ENCODE measurements at regions not wholly inside any gene's neighbourhood (a gene's known extent, or its start where the extent isn't known, plus 50 kb on each side); places are given as distances from the start of the nearest gene placed in this dataset.
"Not testable (repeated sequence)": the region's sequence is repeated elsewhere in the genome, so short reads cannot be mapped to it uniquely, and the experiment has no call there.

DNA sequence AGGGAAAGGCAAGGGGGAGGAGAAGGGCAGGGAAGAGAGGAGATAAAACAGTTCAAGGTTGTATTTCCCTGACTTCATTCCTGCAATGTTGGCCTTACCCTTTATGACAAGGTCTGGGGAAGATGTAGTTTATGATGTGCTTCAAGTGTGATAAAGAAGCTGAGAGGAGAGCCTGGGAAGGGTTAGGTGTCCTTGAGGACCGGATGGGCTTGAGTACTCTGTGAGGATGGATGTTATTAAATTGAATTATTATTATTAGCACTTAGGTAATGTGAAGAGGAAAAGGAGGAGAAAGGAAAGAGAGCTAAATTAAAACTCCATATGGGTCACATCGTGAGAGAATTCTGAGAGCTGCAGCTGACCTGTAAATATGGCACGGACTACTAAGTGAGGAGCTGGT is 719.4 kb upstream of the CELF4 start:
- DNase-seq (ENCODE audit: low spot score) = no peak

DNA sequence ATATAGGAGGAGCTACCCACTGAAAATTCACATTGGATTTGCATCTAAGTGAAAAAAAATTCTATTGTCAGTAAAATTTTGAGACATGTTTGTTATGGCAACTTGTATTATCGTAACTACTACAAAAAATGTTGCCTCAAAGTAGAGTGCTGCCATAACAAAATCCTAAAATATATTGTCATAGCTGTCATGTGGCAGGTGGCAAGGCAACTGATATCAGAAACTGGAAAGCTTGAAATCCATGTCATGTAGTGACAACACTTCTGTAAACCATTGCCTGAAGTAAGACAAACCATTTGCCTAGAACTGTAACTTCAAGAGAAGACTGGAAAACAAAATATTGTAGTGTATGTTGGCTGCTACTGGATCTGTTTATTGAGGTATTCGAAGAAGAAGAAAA is 697.5 kb upstream of the CELF4 start:
- no peak for DNase-seq (ENCODE audit: low spot score)

DNA sequence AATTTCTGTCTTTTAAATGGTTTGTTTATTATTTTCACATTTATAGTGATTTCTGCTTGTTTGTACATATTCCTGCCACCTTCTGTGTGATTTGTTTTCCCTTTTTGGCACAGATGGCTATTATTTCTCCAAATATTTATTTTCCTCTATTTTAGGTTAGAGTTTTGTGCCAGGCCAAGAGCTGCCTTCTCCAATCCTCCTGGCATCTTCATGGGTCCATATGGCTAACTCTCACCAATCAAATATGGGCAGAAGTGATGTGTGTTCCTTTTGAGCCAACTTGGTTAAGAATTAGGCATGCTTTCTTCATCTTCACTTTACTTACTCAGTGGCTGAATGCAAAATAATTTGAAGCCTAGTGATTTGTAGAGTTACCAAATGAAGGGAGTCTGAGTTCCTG is 697.1 kb upstream of the CELF4 start:
- no peak for DNase-seq (ENCODE audit: low spot score)

DNA sequence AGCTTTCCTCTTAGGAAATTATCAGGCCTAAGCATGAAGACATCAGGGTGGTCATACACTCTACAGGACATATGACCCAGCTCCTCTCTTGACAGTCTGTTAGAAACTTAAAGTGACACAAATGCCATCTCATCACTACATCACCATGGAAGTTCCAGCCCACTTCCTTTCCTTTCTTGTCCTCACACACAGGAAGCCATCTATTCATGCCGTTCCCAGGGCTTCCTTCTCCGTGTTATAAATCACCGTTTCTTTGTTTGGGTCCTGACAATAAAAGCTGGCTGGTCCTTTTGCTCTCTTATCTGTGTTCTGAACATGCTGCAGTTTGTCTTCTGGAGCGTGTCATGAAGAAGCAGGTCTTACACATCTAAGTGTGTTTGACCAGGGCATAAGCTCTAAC is 692.1 kb upstream of the CELF4 start:
- no peak for DNase-seq (ENCODE audit: low spot score)

DNA sequence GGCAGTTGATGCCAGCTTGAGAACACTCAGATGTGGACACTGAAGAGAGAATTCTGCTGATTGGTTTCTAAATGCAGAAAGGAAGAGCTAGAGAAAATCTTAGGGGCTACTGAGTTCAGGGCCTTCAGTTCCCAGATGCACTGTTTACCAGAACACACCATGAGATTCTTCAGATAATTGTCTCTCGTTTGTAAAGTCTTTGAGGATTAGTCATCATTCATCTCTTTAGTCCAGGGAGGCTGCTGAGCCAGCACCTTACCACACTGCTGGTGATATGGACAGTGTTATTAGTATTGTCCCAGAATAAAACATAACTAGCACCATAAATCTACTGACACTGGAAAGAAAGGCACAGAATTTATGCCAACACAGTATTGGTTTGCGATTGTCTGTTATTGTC is 690.8 kb upstream of the CELF4 start:
- DNase-seq (ENCODE audit: low spot score) = no peak

DNA sequence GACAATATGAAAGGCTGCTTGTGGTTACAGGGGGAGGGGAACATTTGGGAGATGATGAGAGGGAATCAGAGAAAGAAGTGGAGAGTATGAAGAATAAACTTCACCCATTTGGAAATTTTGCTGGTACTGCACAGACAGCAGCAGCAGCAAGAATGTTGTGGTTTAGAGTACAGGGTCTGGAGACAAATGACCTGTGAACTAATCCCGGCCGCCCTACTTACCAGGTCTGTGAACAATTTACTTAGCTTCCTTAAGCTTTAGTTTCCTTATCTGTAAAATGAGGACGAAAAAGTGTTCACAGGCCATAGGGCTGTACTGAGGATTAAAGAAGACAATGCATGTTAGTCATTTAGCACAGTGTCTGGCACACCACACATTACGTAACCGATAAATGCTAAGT is 685.4 kb upstream of the CELF4 start:
- DNase-seq (ENCODE audit: low spot score) = no peak

DNA sequence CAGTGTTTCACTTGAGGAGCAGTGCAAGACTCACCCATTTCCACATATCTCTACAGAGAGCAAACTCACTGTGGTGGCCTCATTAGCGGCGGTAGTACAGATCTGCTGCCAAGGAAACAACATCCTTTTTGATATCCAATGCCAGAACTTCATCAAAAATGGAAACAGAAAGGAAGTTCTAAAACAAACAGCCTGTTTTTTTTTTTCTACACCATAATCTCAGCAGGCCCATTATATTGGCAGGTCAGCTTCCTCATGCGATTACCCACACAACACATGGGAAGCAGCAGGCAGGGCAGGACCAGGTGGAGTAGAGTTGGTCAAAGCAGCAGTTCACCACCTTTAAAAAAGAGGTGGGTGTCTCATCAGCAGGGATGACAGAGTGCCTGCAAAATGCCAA is 678.9 kb upstream of the CELF4 start:
- no peak for DNase-seq (ENCODE audit: low spot score)

DNA sequence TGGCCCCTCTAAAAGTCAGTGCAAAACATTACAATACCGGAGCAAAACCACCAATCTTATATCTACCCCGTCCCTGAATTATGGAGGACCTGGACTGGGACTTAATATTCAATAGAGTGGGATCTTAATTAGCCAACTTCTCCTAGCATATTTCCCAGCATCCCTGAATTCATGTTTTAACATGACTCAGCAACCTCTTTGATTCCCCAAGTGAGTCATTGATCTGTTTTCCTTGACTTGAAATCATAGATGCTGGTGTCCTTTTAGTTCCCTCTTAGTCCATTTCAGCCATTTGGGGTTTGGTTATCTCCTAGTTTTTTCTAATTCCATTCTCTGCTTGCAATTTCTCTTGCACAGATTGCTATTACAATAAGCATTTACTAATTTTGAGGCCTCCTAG is 677.7 kb upstream of the CELF4 start:
- no peak for DNase-seq (ENCODE audit: low spot score)

DNA sequence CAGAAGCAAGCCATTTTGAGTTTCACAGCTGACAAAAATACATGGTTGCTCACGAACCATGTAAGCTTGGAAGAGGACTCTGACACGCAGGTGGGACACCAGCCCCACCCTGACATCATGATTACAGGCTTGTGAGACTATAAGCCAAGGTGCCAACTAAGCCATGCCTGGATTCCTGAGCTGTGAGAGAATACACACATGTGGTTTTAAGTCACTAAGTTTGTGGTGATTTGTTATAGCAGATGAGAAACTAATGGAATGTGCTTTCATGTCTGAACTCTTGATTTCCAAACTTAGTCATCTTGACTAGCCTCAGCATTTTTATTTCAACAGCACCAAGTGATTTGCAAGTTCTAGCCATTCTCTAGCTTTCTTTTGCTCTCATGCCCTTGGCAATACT is 676.1 kb upstream of the CELF4 start:
- DNase-seq (ENCODE audit: low spot score) = no peak

DNA sequence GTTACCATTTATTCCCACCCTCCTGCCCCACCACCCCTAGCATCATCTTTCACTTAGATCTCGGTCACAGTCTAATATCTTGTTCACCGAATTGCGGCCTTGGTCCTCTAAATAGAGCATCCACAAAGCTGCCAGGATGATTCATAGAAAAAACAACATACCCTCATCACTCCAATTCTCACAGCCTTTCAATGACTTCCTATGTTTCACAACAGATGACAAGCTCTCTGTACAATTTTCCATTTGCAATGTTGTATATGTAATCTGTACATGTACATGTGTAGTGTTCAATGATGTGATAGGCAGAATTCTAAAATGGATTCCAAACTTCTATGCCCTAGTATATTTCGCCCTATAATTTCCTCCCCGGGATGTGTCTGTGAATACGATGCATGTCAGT is 675.6 kb upstream of the CELF4 start:
- no peak for DNase-seq (ENCODE audit: low spot score)

DNA sequence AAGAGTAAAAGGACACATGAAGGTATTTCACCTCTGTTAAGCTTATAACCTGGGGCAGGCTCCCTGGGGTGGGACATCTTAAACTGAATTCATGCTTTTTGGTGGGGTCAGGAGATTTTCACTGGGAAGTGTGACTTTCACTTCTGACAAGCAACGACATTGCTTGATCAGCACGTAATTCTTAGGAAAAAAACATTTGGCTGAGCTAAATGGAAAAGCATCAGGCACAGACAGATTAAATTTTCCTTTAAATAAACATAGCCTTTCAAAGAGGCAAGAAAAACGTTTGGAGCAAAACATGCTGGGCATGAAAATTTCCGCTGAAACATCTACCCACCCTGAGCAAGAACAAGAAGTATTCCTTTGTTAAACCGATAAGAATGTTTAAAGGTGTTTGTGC is 674.0 kb upstream of the CELF4 start:
- no peak for DNase-seq (ENCODE audit: low spot score)

DNA sequence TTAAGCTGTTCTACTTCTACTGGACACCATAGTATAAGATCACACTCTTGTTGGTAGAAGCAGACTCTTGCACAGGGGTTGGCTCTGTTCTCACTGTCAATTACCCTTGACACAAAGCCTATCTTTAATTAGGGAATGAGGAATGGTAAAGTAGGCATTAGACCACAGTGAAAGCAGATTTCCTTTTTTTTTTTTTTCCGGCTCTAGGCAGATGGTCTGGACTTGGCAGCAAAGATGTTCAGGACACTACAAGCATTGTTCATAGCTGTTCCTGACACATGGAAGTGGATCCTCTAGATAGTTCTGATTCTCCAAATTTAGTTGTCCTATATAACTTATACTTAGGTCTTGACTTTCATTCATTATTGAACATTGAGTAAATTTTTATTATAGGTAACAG is 672.2 kb upstream of the CELF4 start:
- DNase-seq (ENCODE audit: low spot score) = no peak

DNA sequence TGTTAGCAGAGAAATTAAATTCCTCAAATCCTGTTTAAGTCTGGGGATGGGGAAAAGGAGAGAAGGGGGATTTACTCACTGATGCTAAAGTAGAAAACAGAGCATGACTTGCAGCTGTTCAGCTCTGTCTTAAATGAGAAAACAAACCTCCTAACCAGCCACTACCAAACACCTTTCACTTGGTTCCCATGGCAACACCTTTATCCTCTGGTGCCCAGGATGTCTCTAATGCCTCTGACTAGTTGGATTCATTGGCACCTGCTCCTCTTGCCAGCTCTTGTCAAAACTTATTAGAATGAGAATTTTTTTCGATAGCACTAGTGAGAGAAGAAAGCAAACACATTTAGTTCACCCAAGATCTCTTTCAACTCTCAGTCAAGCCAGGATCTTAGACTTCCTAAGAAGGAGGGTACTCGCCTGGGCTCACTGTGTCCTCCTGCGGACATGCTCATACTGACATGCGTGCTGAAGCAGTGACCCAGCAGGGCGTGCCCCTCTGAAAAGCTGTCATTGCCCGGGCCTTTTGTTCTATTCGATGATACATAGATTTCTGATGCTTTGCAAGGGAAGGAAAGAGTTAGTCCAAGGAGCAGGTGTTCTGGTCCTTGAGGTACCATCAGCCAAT is 656.0 kb upstream of the CELF4 start:
- no peak for DNase-seq (ENCODE audit: low spot score)

DNA sequence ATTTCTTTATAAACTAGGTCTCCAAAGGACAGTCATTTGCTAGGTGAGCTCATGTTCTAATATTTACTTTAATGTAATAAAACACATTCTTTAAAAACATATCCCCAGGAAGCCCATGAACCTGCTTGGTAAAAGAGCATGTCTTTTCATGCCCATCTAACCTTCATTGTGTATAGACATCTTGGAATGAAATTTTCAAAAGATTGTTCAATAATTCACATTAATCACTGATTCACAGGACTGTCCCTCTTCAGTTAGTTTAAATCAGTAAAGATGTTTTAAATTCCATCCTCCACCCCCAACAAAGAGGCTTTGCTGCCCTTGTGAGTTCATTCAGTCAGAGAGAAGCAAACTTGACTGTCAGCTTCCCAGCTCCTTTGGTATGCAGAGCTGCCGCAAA is 633.4 kb upstream of the CELF4 start:
- no peak for DNase-seq (ENCODE audit: low spot score)

DNA sequence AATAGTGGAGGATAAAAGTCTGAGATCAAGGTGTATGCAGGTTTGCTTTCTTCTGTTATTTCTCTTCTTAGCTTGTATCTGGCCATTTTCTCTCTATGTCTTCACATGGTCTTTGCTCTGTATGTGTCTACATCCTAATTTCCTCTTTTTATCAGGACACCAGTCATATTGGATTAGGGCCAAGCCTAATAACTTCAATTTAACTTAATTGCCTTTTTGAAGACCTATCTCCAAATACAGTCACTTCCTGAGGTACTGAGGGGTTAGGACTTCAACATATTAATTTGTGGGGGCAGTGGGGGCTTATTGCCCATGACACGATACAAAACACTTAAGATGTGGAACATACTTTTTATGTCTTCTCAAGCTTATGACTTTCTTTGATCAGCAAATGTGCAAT is 632.9 kb upstream of the CELF4 start:
- no peak for DNase-seq (ENCODE audit: low spot score)

DNA sequence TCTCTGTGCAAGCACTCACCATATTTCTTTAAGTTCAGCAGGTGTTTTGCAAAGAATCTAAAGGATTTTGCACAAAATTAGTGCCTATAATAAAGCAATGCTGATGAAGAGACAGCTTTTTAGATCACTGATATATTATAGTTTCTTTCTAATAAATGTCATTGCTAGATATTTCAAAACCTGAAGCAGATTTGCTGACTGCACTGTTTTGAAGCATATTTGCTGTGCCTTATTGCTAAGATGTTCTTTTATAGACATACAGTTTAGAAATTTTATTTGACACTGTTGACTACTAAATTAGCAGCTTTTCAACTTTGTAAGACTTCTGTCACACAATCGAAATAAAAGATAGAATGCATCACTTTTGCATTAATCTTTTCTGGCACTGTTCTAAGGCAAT is 620.9 kb upstream of the CELF4 start:
- no peak for DNase-seq (ENCODE audit: low spot score)

DNA sequence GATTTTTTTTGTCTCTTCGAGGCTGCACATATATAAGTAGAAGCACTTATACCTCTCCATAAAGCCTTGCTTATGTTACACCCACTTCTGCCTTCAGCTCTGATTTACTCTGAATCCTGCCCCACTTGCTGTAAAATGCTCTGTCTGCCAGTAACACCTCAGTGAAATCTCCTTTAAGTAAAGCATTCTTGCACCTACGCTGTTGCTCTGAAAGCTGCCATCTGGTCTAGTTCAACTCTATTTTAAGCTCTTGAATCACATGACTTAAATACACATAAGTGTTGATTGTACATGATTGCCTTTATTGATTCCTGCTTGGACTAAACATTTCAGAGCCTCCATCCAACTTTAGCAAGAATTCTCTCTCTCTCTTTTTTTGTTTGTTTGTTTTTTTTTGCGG is 609.0 kb upstream of the CELF4 start:
- DNase-seq (ENCODE audit: low spot score) = no peak

DNA sequence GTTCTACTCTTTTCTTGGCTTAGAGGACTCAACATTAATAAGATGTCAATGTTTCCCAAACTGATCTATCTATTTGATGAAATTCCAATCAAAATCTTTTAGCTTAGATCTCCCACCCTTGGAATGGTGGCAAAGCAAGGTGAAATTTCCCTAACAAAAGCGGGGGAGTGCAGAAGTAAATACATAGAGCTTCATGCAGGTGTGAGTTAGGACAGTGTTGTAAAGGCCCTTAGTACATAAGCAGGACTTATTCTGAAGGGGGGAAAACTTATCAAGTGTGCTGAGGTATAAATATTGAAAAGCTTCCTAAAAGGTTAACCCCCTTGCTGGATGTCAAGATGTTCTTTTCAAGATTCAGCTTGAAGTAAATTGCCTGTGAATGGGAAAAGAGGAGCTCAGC is 608.6 kb upstream of the CELF4 start:
- DNase-seq (ENCODE audit: low spot score) = no peak

DNA sequence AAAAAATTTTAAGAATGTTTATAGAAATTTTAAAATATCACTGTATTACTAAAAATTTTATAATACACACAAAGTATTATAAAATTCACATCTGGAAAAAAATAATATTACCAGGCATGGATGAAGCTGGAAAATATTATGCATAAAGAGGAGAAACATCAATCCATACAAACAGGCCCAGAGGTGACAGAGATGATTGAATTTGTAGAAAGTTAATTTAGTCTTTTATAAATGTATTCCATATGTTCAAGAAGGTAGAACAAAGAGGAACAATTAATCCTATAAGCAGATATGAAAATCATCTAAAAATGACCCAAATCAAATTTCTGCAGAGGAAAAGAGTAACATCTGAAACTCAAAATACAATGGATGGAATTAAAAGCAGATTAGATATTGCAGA is 605.2 kb upstream of the CELF4 start:
- DNase-seq (ENCODE audit: low spot score) = no peak

DNA sequence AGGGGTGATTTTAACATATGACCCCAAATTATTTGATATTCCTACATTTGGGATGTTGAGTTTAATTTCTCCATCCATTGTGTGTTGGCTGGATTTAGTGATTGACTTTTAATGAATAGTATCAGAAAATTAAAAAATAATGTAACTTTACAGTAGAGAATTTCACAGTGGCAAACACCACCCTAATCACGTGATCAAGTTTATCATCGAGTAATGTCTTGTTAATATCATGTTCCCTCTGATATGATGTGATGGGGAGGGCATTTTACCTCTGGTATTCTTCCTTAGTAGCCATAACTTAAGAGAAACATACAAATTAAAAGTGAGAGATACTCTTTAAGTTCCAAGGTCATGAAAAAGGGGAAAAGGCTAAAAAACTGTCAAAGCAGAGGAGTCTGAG is 602.0 kb upstream of the CELF4 start:
- DNase-seq (ENCODE audit: low spot score) = no peak

DNA sequence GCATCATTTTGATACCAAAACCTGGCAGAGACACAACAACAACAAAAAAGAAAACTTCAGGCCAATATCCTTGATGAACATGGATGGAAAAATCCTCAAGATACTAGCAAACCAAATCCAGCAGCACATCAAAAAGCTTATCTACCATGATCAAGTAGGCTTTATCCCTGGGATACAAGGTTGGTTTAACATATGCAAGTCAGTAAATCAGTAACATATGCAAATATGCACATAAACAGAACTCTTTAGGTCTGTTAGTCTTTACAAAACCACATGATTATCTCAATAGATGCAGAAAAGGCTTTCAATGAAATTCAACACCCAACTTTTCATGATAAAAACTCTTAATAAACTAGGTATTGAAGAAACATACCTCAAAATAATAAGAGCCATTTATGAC is 587.5 kb upstream of the CELF4 start:
- not testable (repeated sequence) for DNase-seq (ENCODE audit: low spot score)

DNA sequence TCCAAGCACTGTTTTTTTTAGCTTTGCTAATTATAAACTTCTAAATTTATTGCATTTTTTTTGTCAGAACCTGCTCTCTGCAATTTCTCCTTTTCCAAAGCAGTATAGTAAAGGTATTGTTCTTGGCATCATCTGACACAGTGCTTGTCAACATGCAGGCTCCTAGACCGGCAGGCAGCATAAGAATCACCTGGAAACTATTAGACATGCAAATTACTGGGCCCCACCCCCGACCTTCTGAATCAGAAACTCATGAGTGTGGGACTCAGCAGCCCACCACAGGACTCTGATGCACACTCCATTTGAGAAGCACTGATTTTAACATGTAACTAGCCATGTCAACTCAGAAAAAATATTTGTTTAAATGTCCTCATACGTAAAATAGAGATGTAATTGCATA is 551.1 kb upstream of the CELF4 start:
- DNase-seq (ENCODE audit: low spot score) = no peak

DNA sequence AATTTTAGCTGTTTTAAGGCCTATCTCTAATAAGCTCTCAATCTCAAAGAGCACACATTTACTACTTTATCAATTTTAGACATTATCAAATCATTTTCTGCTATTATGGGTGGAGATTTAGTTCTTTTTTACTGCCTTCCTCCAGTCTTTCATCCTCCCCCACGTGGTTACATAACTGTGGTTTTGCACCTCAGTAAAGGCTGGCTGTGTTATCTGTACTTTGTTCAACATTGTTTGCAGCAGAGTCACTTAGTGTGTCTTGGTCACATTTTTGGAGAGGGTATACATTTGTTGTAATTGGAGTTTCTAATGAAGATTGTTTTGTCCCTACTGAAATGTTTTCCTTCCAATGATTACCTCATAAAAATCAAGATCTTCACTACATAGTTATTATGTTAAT is 549.6 kb upstream of the CELF4 start:
- no peak for DNase-seq (ENCODE audit: low spot score)

DNA sequence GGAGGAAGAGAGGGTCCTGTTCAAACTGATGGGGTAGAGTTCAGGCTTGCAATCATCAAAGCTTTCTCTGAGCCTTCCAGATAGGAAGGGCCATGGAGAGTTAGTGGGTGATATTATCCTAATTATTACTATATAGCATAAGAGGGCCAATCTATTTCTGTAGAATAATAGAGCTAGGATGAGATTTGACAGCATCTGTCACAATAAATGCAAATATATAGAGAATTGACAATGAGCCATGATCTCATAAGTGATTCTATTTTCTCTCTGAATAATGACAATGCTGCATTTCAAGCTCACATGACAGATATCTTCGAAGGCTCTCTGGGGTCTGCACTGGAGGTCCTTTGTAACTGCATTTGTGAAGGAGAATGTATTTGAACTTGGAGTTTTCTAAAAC is 521.9 kb upstream of the CELF4 start:
- no peak for DNase-seq (ENCODE audit: low spot score)

DNA sequence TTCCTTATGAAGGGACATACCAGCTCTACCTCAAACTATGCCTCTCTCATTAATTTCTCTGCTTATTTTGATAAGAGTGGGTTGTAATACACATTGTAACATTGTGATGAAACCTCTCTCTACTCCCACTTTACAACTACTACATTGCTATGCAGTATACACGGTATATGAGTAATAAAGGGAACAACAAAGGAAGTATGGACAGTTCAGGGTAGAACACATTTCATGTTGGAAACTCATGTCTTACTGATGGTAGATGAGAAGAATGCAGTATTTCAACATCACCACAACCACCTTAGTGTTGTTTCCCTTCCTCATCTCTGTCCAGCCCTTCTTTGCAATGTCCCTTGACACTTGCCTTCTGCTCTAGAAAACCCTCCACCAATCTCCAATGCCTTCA is 515.9 kb upstream of the CELF4 start:
- no peak for DNase-seq (ENCODE audit: low spot score)

All from HuH-7.5 (cell line).